ENCODE measurements at regions not wholly inside any gene's neighbourhood (a gene's known extent, or its start where the extent isn't known, plus 50 kb on each side); places are given as distances from the start of the nearest gene placed in this dataset.

GRCh38 chr10:83253011-83253671 is 886.2 kb upstream of the GHITM start:
- DNase-seq: no peak

- no peak for DNase-seq
Measured at GRCh38 chr10:83254698-83255097, 884.6 kb upstream of the GHITM start.

- no peak for DNase-seq
Measured at GRCh38 chr10:83262434-83262833, 876.9 kb upstream of the GHITM start.

GRCh38 chr10:83272666-83273434 is 866.5 kb upstream of the GHITM start:
- DNase-seq: no peak

- DNase-seq: no peak
Measured at GRCh38 chr10:83274088-83274487, 865.2 kb upstream of the GHITM start.

- no peak for DNase-seq
Measured at GRCh38 chr10:83276971-83277370, 862.3 kb upstream of the GHITM start.

- DNase-seq: no peak
Measured at GRCh38 chr10:83283151-83283550, 856.2 kb upstream of the GHITM start.

- DNase-seq: no peak
Measured at GRCh38 chr10:83287374-83287773, 851.9 kb upstream of the GHITM start.

GRCh38 chr10:83289373-83289772 is 849.9 kb upstream of the GHITM start:
- no peak for DNase-seq

- no peak for DNase-seq
Measured at GRCh38 chr10:83289948-83290347, 849.4 kb upstream of the GHITM start.

- DNase-seq: no peak
Measured at GRCh38 chr10:83301732-83302131, 837.6 kb upstream of the GHITM start.

- no peak for DNase-seq
Measured at GRCh38 chr10:83302623-83303022, 836.7 kb upstream of the GHITM start.

- no peak for DNase-seq
Measured at GRCh38 chr10:83310688-83311087, 828.6 kb upstream of the GHITM start.

- no peak for DNase-seq
Measured at GRCh38 chr10:83312570-83312969, 826.7 kb upstream of the GHITM start.

- DNase-seq: no peak
Measured at GRCh38 chr10:83332690-83333089, 806.6 kb upstream of the GHITM start.

GRCh38 chr10:83333566-83333965 is 805.7 kb upstream of the GHITM start:
- no peak for DNase-seq

GRCh38 chr10:83343676-83344075 is 795.6 kb upstream of the GHITM start:
- DNase-seq: no peak

GRCh38 chr10:83346266-83346910 is 792.9 kb upstream of the GHITM start:
- DNase-seq: no peak

- DNase-seq: no peak
Measured at GRCh38 chr10:83352588-83352987, 786.7 kb upstream of the GHITM start.

GRCh38 chr10:83354456-83354855 is 784.9 kb upstream of the GHITM start:
- DNase-seq: no peak

- no peak for DNase-seq
Measured at GRCh38 chr10:83357004-83357403, 782.3 kb upstream of the GHITM start.

GRCh38 chr10:83357627-83358026 is 781.7 kb upstream of the GHITM start:
- DNase-seq: no peak

GRCh38 chr10:83367036-83367435 is 772.3 kb upstream of the GHITM start:
- DNase-seq: no peak

Measured in activated naive CD4-positive, alpha-beta T cell (primary cell).